Naive thymus-derived CD4-positive, alpha-beta T cell (primary cell): ENCODE measurements at regions not wholly inside any gene's neighbourhood (a gene's known extent, or its start where the extent isn't known, plus 50 kb on each side); places are given as distances from the start of the nearest gene placed in this dataset.

Source experiments
- ATAC-seq: fragments of 150-1000 bp; cut with Tn5 transposase; 2 replicates; pipeline ENCODE4 v1.10.0; 2021; ENCODE audit warnings: mild to moderate bottlenecking, moderate library complexity
- CTCF ChIA-PET: fragments of 350-600 bp; sonication (Branson Sonifier 250); formaldehyde crosslinking; loops from one replicate; lab custom pipeline; 2021; ENCODE audit warnings: antibody characterized with exemption; lab: Charles Lee
- POLR2A ChIA-PET: fragments of 350-600 bp; sonication (Branson Sonifier 250); formaldehyde crosslinking; loops from one replicate; lab custom pipeline; 2021; ENCODE audit warnings: antibody characterized with exemption, inconsistent platforms; lab: Charles Lee
- DNase-seq, 9 donors: peaks; one replicate each; pipeline versions ENCODE4 v3.0.0 to v3.0.0-alpha.2; 2020 to 2022; ENCODE audit warnings: mixed read lengths in 1 of 9
- H3K27ac ChIP-seq: one replicate; pipeline ENCODE4 v1.7.0; 2013; ENCODE audit warnings: mild to moderate bottlenecking, low read depth, low read length, moderate library complexity
- H3K27me3 ChIP-seq, 2 donors: one replicate each; pipeline ENCODE4 v1.7.0; 2013; ENCODE audit warnings: low read length in 2 of 2, mild to moderate bottlenecking in 2 of 2, moderate library complexity in 2 of 2; ENCODE audit not compliant: control insufficient read depth in 2 of 2, insufficient read depth in 2 of 2
- H3K36me3 ChIP-seq, 3 experiments: 1 replicate in 2 of 3; 2 replicates in 1 of 3; pipeline ENCODE4 v1.7.0; 2013; ENCODE audit warnings: low read length in 3 of 3, mild to moderate bottlenecking in 3 of 3, moderate library complexity in 1 of 3; ENCODE audit not compliant: insufficient read depth in 3 of 3, control insufficient read depth in 2 of 3
- H3K4me1 ChIP-seq, 2 donors: one replicate each; pipeline ENCODE4 v1.7.0; 2013; ENCODE audit warnings: low read length in 2 of 2, mild to moderate bottlenecking in 2 of 2, moderate library complexity in 1 of 2; ENCODE audit not compliant: control insufficient read depth in 2 of 2, insufficient read depth in 2 of 2
- H3K4me3 ChIP-seq: 2 replicates; pipeline ENCODE4 v1.7.0; 2013; ENCODE audit warnings: mild to moderate bottlenecking, low read length
- H3K9me3 ChIP-seq, 3 experiments: 1 replicate in 2 of 3; 2 replicates in 1 of 3; pipeline ENCODE4 v1.7.0; 2013; ENCODE audit warnings: low read length in 3 of 3; ENCODE audit not compliant: control insufficient read depth in 2 of 3
- H3K27ac Mint-ChIP-seq, 9 donors: one replicate each; pipeline ENCODE4 v1.8.0; 2020 to 2022; ENCODE audit warnings: mixed read lengths in 9 of 9, mild to moderate bottlenecking in 8 of 9, moderate library complexity in 5 of 9, inconsistent platforms in 2 of 9
- H3K27me3 Mint-ChIP-seq, 5 donors: one replicate each; pipeline ENCODE4 v1.8.0; 2021 to 2022; ENCODE audit warnings: mixed read lengths in 5 of 5, mild to moderate bottlenecking in 1 of 5
- H3K36me3 Mint-ChIP-seq, 5 donors: one replicate each; pipeline ENCODE4 v1.8.0; 2020 to 2022; ENCODE audit warnings: mixed read lengths in 5 of 5, mild to moderate bottlenecking in 3 of 5, inconsistent platforms in 1 of 5
- H3K4me1 Mint-ChIP-seq, 7 donors: one replicate each; pipeline ENCODE4 v1.8.0; 2020 to 2022; ENCODE audit warnings: mixed read lengths in 7 of 7, mild to moderate bottlenecking in 3 of 7, inconsistent platforms in 1 of 7
- H3K4me3 Mint-ChIP-seq, 10 donors: one replicate each; pipeline ENCODE4 v1.8.0; 2020 to 2022; ENCODE audit warnings: mild to moderate bottlenecking in 10 of 10, mixed read lengths in 10 of 10, moderate library complexity in 6 of 10, inconsistent platforms in 2 of 10
- H3K9me3 Mint-ChIP-seq, 11 donors: one replicate each; pipeline ENCODE4 v1.8.0; 2020 to 2022; ENCODE audit warnings: mixed read lengths in 11 of 11, mild to moderate bottlenecking in 4 of 11, inconsistent platforms in 1 of 11, moderate library complexity in 1 of 11
- intact Hi-C, 2 donors: fragments of 100-400 bp; cut with micrococcal nuclease; formaldehyde crosslinking; loops; one replicate each; pipeline ENCODE4 v1.15.1; 2023

GRCh38 chr9:90296539-90296938 is 346.1 kb downstream of the DIRAS2 start:
- Histone ChIP-seq H3K4me3 (no peak overlapping the region), H3K4me1 (no peaks in the 10 kb centered on the region), H3K27ac (no peak overlapping the region), H3K9me3 (no peaks in the 10 kb centered on the region), H3K27me3 (no peaks in the 10 kb centered on the region), H3K36me3 (no peaks in the 10 kb centered on the region)
- ChIA-PET CTCF (no interaction called here), POLR2A (no interaction called here)
- no peaks in the 10 kb centered on the region for H3K36me3 Mint-ChIP-seq
- intact Hi-C loops: no loop called here
- no peak for DNase-seq
- H3K4me3 Mint-ChIP-seq: no peak overlapping the region
- peaks cover 15 to 28% (median 16%) of the 10 kb centered on the region in 5 donors for H3K27me3 Mint-ChIP-seq
- H3K4me1 Mint-ChIP-seq: no peaks in the 10 kb centered on the region
- ATAC-seq: no peak
- no peaks in the 10 kb centered on the region for H3K9me3 Mint-ChIP-seq
- no peak overlapping the region for H3K27ac Mint-ChIP-seq

- Mint-ChIP-seq H3K27ac (no peak overlapping the region), H3K4me1 (peaks cover 0 to under 1% (median 0%) of the 10 kb centered on the region in 7 donors), H3K27me3 (peaks cover 26 to 39% (median 32%) of the 10 kb centered on the region in 5 donors), H3K4me3 (no peak overlapping the region), H3K9me3 (no peaks in the 10 kb centered on the region), H3K36me3 (no peaks in the 10 kb centered on the region)
- ATAC-seq: no peak
- Histone ChIP-seq H3K27me3 (no peaks in the 10 kb centered on the region), H3K36me3 (no peaks in the 10 kb centered on the region), H3K4me3 (no peak overlapping the region), H3K9me3 (no peaks in the 10 kb centered on the region), H3K4me1 (no peaks in the 10 kb centered on the region), H3K27ac (no peak overlapping the region)
- intact Hi-C loops: no loop called here
- POLR2A ChIA-PET: no interaction called here
- DNase-seq: no peak
- CTCF ChIA-PET: interaction anchor here (0.6 kb wide), 1 partner anchor 52 kb away, joined by 3 read pairs; no protein-coding TSS in a partner anchor
These were observed 342.7 kb downstream of the DIRAS2 start for GRCh38 chr9:90299968-90300367.

- peaks cover 26 to 43% (median 36%) of the 10 kb centered on the region in 5 donors for H3K27me3 Mint-ChIP-seq
- no peak overlapping the region for H3K27ac Mint-ChIP-seq
- intact Hi-C loops: no loop called here
- DNase-seq: no peak
- Histone ChIP-seq H3K4me3 (no peak overlapping the region), H3K4me1 (no peaks in the 10 kb centered on the region), H3K27me3 (no peaks in the 10 kb centered on the region), H3K9me3 (no peaks in the 10 kb centered on the region), H3K27ac (no peak overlapping the region), H3K36me3 (no peaks in the 10 kb centered on the region)
- peaks cover 0 to 2% (median 0%) of the 10 kb centered on the region in 7 donors for H3K4me1 Mint-ChIP-seq
- CTCF ChIA-PET: interaction anchor here (0.6 to 0.7 kb wide), 2 partner anchors 53 to 1418 kb away, joined by 3 read pairs; no protein-coding TSS in a partner anchor
- no peaks in the 10 kb centered on the region for H3K9me3 Mint-ChIP-seq
- no peak for ATAC-seq
- POLR2A ChIA-PET: interaction anchor here (0.6 kb wide), 1 partner anchor 17 kb away, joined by 5 read pairs; no protein-coding TSS in a partner anchor
- H3K4me3 Mint-ChIP-seq: no peak overlapping the region
- H3K36me3 Mint-ChIP-seq: no peaks in the 10 kb centered on the region
These were observed 341.9 kb downstream of the DIRAS2 start for GRCh38 chr9:90300611-90301276.

GRCh38 chr9:90301277-90301653 is 341.4 kb downstream of the DIRAS2 start:
- no peak for ATAC-seq
- no peaks in the 10 kb centered on the region for H3K27me3 ChIP-seq
- CTCF ChIA-PET: interaction anchor here (0.6 kb wide), 1 partner anchor 19 kb away, joined by 3 read pairs; no protein-coding TSS in a partner anchor
- Mint-ChIP-seq H3K36me3 (no peaks in the 10 kb centered on the region), H3K27me3 (peaks cover 25 to 42% (median 34%) of the 10 kb centered on the region in 5 donors), H3K9me3 (no peaks in the 10 kb centered on the region), H3K4me3 (no peak overlapping the region), H3K4me1 (peaks cover 0 to 2% (median 0%) of the 10 kb centered on the region in 7 donors), H3K27ac (no peak overlapping the region)
- H3K9me3 ChIP-seq: no peaks in the 10 kb centered on the region
- no peak for DNase-seq
- H3K4me3 ChIP-seq: no peak overlapping the region
- POLR2A ChIA-PET: interaction anchor here (0.6 kb wide), 1 partner anchor 16 kb away, joined by 5 read pairs; no protein-coding TSS in a partner anchor
- intact Hi-C loops: no loop called here
- H3K36me3 ChIP-seq: no peaks in the 10 kb centered on the region
- H3K27ac ChIP-seq: no peak overlapping the region
- no peaks in the 10 kb centered on the region for H3K4me1 ChIP-seq

GRCh38 chr9:90303655-90304054 is 339.0 kb downstream of the DIRAS2 start:
- no peak overlapping the region for H3K4me3 ChIP-seq
- ChIA-PET POLR2A (no interaction called here), CTCF (no interaction called here)
- intact Hi-C loops: no loop called here
- no peaks in the 10 kb centered on the region for H3K27me3 ChIP-seq
- no peak for ATAC-seq
- no peaks in the 10 kb centered on the region for H3K9me3 ChIP-seq
- H3K4me1 Mint-ChIP-seq: peaks cover 0 to 2% (median 0%) of the 10 kb centered on the region in 7 donors
- no peak overlapping the region for H3K4me3 Mint-ChIP-seq
- no peaks in the 10 kb centered on the region for H3K36me3 Mint-ChIP-seq
- H3K27ac ChIP-seq: no peak overlapping the region
- H3K4me1 ChIP-seq: no peaks in the 10 kb centered on the region
- no peaks in the 10 kb centered on the region for H3K9me3 Mint-ChIP-seq
- DNase-seq: no peak
- no peak overlapping the region for H3K27ac Mint-ChIP-seq
- no peaks in the 10 kb centered on the region for H3K36me3 ChIP-seq
- H3K27me3 Mint-ChIP-seq: peaks cover 20 to 46% (median 35%) of the 10 kb centered on the region in 5 donors

- Mint-ChIP-seq H3K4me1 (peaks cover 0 to 2% (median 0%) of the 10 kb centered on the region in 7 donors), H3K4me3 (no peak overlapping the region), H3K27ac (no peak overlapping the region), H3K36me3 (no peaks in the 10 kb centered on the region), H3K9me3 (no peaks in the 10 kb centered on the region), H3K27me3 (peaks cover 14 to 46% (median 30%) of the 10 kb centered on the region in 5 donors)
- Histone ChIP-seq H3K4me1 (no peaks in the 10 kb centered on the region), H3K4me3 (no peak overlapping the region), H3K27ac (no peak overlapping the region), H3K27me3 (no peaks in the 10 kb centered on the region), H3K9me3 (no peaks in the 10 kb centered on the region), H3K36me3 (no peaks in the 10 kb centered on the region)
- CTCF ChIA-PET: no interaction called here
- DNase-seq: no peak
- ATAC-seq: no peak
- intact Hi-C loops: no loop called here
- POLR2A ChIA-PET: no interaction called here
These were observed 336.5 kb downstream of the DIRAS2 start for GRCh38 chr9:90306158-90306557.
